HG02759 (cell line): ENCODE measurements at regions not wholly inside any gene's neighbourhood (a gene's known extent, or its start where the extent isn't known, plus 50 kb on each side); places are given as distances from the start of the nearest gene placed in this dataset.

Source experiments
- ATAC-seq: cut with Tn5 transposase; IDR thresholded peaks from one replicate; pipeline ENCODE4 v1.9.1; 2021; ENCODE audit warnings: mild to moderate bottlenecking, moderate library complexity; ENCODE audit not compliant: unreplicated experiment

GRCh38 chr3:189500299-189500698 is 130.9 kb upstream of the TP63 start:
- no peak for ATAC-seq

GRCh38 chr3:189500798-189501495 is 130.2 kb upstream of the TP63 start:
- ATAC-seq, result no peak

- ATAC-seq, result no peak
These were observed 128.9 kb upstream of the TP63 start for GRCh38 chr3:189502256-189502655.

GRCh38 chr3:189502676-189503257 is 128.4 kb upstream of the TP63 start:
- ATAC-seq, result no peak

GRCh38 chr3:189507856-189508255 is 123.3 kb upstream of the TP63 start:
- peak; percentile 77 for ATAC-seq

GRCh38 chr3:189508784-189509501 is 122.2 kb upstream of the TP63 start:
- no peak for ATAC-seq

GRCh38 chr3:189512039-189512438 is 119.2 kb upstream of the TP63 start:
- peak; percentile 68 for ATAC-seq

GRCh38 chr3:189512821-189513220 is 118.4 kb upstream of the TP63 start:
- no peak for ATAC-seq

- no peak for ATAC-seq
These were observed 117.7 kb upstream of the TP63 start for GRCh38 chr3:189513281-189514117.

- ATAC-seq, result no peak
These were observed 115.2 kb upstream of the TP63 start for GRCh38 chr3:189516039-189516438.

- no peak for ATAC-seq
These were observed 113.2 kb upstream of the TP63 start for GRCh38 chr3:189517981-189518380.

- no peak for ATAC-seq
These were observed 111.7 kb upstream of the TP63 start for GRCh38 chr3:189519458-189519857.

GRCh38 chr3:189529468-189529867 is 101.7 kb upstream of the TP63 start:
- ATAC-seq, result peak; percentile 66

- ATAC-seq, result no peak
These were observed 101.2 kb upstream of the TP63 start for GRCh38 chr3:189529889-189530471.

- no peak for ATAC-seq
These were observed 100.4 kb upstream of the TP63 start for GRCh38 chr3:189530822-189531221.

GRCh38 chr3:189531271-189531670 is 99.9 kb upstream of the TP63 start:
- no peak for ATAC-seq

GRCh38 chr3:189534531-189534930 is 96.7 kb upstream of the TP63 start:
- ATAC-seq, result no peak

- no peak for ATAC-seq
These were observed 94.1 kb upstream of the TP63 start for GRCh38 chr3:189537135-189537534.

GRCh38 chr3:189547448-189547847 is 83.7 kb upstream of the TP63 start:
- no peak for ATAC-seq

GRCh38 chr3:189548053-189548452 is 83.1 kb upstream of the TP63 start:
- no peak for ATAC-seq

- no peak for ATAC-seq
These were observed 80.2 kb upstream of the TP63 start for GRCh38 chr3:189551007-189551406.
